ENCODE measurements at regions not wholly inside any gene's neighbourhood (a gene's known extent, or its start where the extent isn't known, plus 50 kb on each side); places are given as distances from the start of the nearest gene placed in this dataset.

- DNase-seq = no peak
- no peaks in the 10 kb centered on the region for H3K9me2 ChIP-seq (ENCODE audit: insufficient read depth)
- no peaks in the 10 kb centered on the region; the same call in 1 of the 2 replicates for H3K27me3 ChIP-seq (replicated peaks; ENCODE audit: insufficient read depth)
- no peaks in the 10 kb centered on the region for H4K20me1 ChIP-seq (ENCODE audit: insufficient read depth)
- H3K9me3 ChIP-seq (ENCODE audit: low read depth) = no peaks in the 10 kb centered on the region
- in situ Hi-C loops (cut with MboI) = no loop called here
- H3K36me3 ChIP-seq (ENCODE audit: low read depth) = no peaks in the 10 kb centered on the region
- H3K4me1 ChIP-seq (ENCODE audit: insufficient read depth) = no peaks in the 10 kb centered on the region
- H3K4me3 ChIP-seq = no peak overlapping the region
- no peak overlapping the region for H3K9ac ChIP-seq
- H3K27ac ChIP-seq = no peak overlapping the region
- H3F3A ChIP-seq (ENCODE audit: insufficient read depth) = no peaks in the 10 kb centered on the region
- no peaks in the 10 kb centered on the region for H3K79me2 ChIP-seq (ENCODE audit: insufficient read depth)
- TF ChIP-seq EZH2phosphoT487 (IDR thresholded peaks at IDR 0.05; ENCODE audit: insufficient read depth, low read depth) (no peak), EZH2 (IDR thresholded peaks at IDR 0.05; ENCODE audit: insufficient read depth, poor library complexity, severe bottlenecking) (no peak)
- no peak overlapping the region for H2AFZ ChIP-seq
- 48 to 52% methylated on average over 4 of the region's 4 CpGs for WGBS, 2 experiments (ENCODE audit: low coverage in 1 of 2, low lambda C conversion rate in 2 of 2, missing lambda C conversion rate in 2 of 2)
- H3K4me2 ChIP-seq (ENCODE audit: unreplicated experiment) = no peak overlapping the region
These were observed 227.4 kb upstream of the SORCS1 start for GRCh38 chr10:107391901-107392300.

DNA sequence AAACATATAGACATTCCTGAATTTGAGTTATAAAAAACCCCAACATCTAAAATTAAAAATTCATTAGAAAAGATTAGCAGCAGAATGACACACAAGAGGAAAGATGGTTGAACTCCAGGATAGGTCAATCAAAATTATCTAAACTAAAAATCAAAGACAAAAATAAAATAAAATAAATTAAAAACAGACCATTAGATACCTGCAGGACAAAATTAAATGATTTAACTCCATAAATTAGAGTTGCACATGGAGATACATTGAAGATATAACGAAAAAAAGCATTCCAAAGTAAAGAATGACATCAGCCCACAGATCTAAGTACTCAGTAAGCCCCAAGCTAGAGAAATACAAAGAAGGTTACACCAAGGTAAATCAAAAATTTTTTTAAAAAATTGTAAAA, 226.1 kb upstream of the SORCS1 start:
- Histone ChIP-seq H3K9ac (no peak overlapping the region), H3K9me2 (ENCODE audit: insufficient read depth) (no peaks in the 10 kb centered on the region), H3K4me3 (no peak overlapping the region), H4K20me1 (ENCODE audit: insufficient read depth) (no peaks in the 10 kb centered on the region), H3K4me2 (ENCODE audit: unreplicated experiment) (no peak overlapping the region), H3K9me3 (ENCODE audit: low read depth) (no peaks in the 10 kb centered on the region), H3K27me3 (replicated peaks; ENCODE audit: insufficient read depth) (no peaks in the 10 kb centered on the region; the same call in 1 of the 2 replicates), H3K4me1 (ENCODE audit: insufficient read depth) (no peaks in the 10 kb centered on the region), H2AFZ (no peak overlapping the region), H3K79me2 (ENCODE audit: insufficient read depth) (no peaks in the 10 kb centered on the region), H3K27ac (no peak overlapping the region), H3K36me3 (ENCODE audit: low read depth) (no peaks in the 10 kb centered on the region), H3F3A (ENCODE audit: insufficient read depth) (no peaks in the 10 kb centered on the region)
- 7 to 9% methylated on average over 1 of the region's 1 CpG for WGBS, 2 experiments (ENCODE audit: low coverage in 1 of 2, low lambda C conversion rate in 2 of 2, missing lambda C conversion rate in 2 of 2)
- no peak for DNase-seq
- no peak for TF ChIP-seq EZH2phosphoT487 (IDR thresholded peaks at IDR 0.05; ENCODE audit: insufficient read depth, low read depth)
- no peak for TF ChIP-seq EZH2 (IDR thresholded peaks at IDR 0.05; ENCODE audit: insufficient read depth, poor library complexity, severe bottlenecking)
- in situ Hi-C loops (cut with MboI) = no loop called here

GRCh38 chr10:107383357-107383756, 218.9 kb upstream of the SORCS1 start:
- no peaks in the 10 kb centered on the region for H3F3A ChIP-seq (ENCODE audit: insufficient read depth)
- 59 to 65% methylated on average over 3 of the region's 3 CpGs for whole genome bisulfite sequencing, 2 experiments (ENCODE audit: low coverage in 1 of 2, low lambda C conversion rate in 2 of 2, missing lambda C conversion rate in 2 of 2)
- no peaks in the 10 kb centered on the region for H4K20me1 ChIP-seq (ENCODE audit: insufficient read depth)
- H3K79me2 ChIP-seq (ENCODE audit: insufficient read depth) = no peaks in the 10 kb centered on the region
- no peaks in the 10 kb centered on the region for H3K27me3 ChIP-seq (replicated peaks; ENCODE audit: insufficient read depth)
- no peak overlapping the region for H3K9ac ChIP-seq
- no peak for DNase-seq
- TF ChIP-seq EZH2phosphoT487 (IDR thresholded peaks at IDR 0.05; ENCODE audit: insufficient read depth, low read depth) (no peak), EZH2 (IDR thresholded peaks at IDR 0.05; ENCODE audit: insufficient read depth, poor library complexity, severe bottlenecking) (no peak)
- in situ Hi-C loops (cut with MboI) = no loop called here
- no peaks in the 10 kb centered on the region for H3K9me3 ChIP-seq (ENCODE audit: low read depth)
- H3K4me1 ChIP-seq (ENCODE audit: insufficient read depth) = no peaks in the 10 kb centered on the region
- H3K27ac ChIP-seq = no peak overlapping the region
- H3K9me2 ChIP-seq (ENCODE audit: insufficient read depth) = no peaks in the 10 kb centered on the region
- H2AFZ ChIP-seq = no peak overlapping the region
- no peak overlapping the region for H3K4me2 ChIP-seq (ENCODE audit: unreplicated experiment)
- no peaks in the 10 kb centered on the region for H3K36me3 ChIP-seq (ENCODE audit: low read depth)
- H3K4me3 ChIP-seq = no peak overlapping the region

DNA sequence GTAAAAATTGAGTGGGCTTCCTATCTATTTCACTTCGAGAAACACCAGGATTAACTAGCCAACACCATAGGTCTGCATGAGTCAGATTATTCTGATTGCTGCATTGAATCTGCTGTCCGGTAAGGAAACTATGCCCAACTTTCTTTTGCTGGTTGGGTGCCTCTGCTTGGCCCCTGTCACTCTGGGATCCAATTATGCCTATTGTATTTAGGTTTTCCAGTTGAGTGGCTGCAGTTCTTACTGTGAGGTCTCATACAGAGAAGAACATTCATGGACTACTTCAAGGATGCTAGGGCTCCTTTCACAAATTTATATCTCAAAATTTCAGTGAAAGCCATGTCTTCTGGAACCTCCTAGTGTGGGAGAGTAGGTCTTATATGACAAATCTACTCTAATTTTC, 215.1 kb upstream of the SORCS1 start:
- TF ChIP-seq EZH2phosphoT487 (IDR thresholded peaks at IDR 0.05; ENCODE audit: insufficient read depth, low read depth) = no peak
- no peaks in the 10 kb centered on the region for H3K36me3 ChIP-seq (ENCODE audit: low read depth)
- H3K27ac ChIP-seq = no peak overlapping the region
- H3K4me1 ChIP-seq (ENCODE audit: insufficient read depth) = no peaks in the 10 kb centered on the region
- no peak overlapping the region for H3K4me3 ChIP-seq
- H3F3A ChIP-seq (ENCODE audit: insufficient read depth) = no peaks in the 10 kb centered on the region
- no peaks in the 10 kb centered on the region for H3K9me2 ChIP-seq (ENCODE audit: insufficient read depth)
- H2AFZ ChIP-seq = no peak overlapping the region
- H3K9me3 ChIP-seq (ENCODE audit: low read depth) = no peaks in the 10 kb centered on the region
- in situ Hi-C loops (cut with MboI) = no loop called here
- H3K27me3 ChIP-seq (replicated peaks; ENCODE audit: insufficient read depth) = no peaks in the 10 kb centered on the region
- no peak overlapping the region for H3K4me2 ChIP-seq (ENCODE audit: unreplicated experiment)
- DNase-seq = no peak
- no peak overlapping the region for H3K9ac ChIP-seq
- no peaks in the 10 kb centered on the region for H4K20me1 ChIP-seq (ENCODE audit: insufficient read depth)
- WGBS, 2 experiments (ENCODE audit: low coverage in 1 of 2, low lambda C conversion rate in 2 of 2, missing lambda C conversion rate in 2 of 2) = 48 to 49% methylated on average over 2 of the region's 2 CpGs
- H3K79me2 ChIP-seq (ENCODE audit: insufficient read depth) = no peaks in the 10 kb centered on the region

- no peaks in the 10 kb centered on the region for H3K27me3 ChIP-seq (replicated peaks; ENCODE audit: insufficient read depth)
- 45 to 49% methylated on average over 2 of the region's 2 CpGs for WGBS, 2 experiments (ENCODE audit: low coverage in 1 of 2, low lambda C conversion rate in 2 of 2, missing lambda C conversion rate in 2 of 2)
- H3K4me2 ChIP-seq (ENCODE audit: unreplicated experiment) = no peak overlapping the region
- H3K36me3 ChIP-seq (ENCODE audit: low read depth) = no peaks in the 10 kb centered on the region
- H3K4me1 ChIP-seq (ENCODE audit: insufficient read depth) = no peaks in the 10 kb centered on the region
- H4K20me1 ChIP-seq (ENCODE audit: insufficient read depth) = no peaks in the 10 kb centered on the region
- no peaks in the 10 kb centered on the region for H3K79me2 ChIP-seq (ENCODE audit: insufficient read depth)
- no peak for DNase-seq
- no peak overlapping the region for H3K4me3 ChIP-seq
- H3K27ac ChIP-seq = no peak overlapping the region
- no peak overlapping the region for H3K9ac ChIP-seq
- H3K9me3 ChIP-seq (ENCODE audit: low read depth) = no peaks in the 10 kb centered on the region
- no peak for TF ChIP-seq EZH2phosphoT487 (IDR thresholded peaks at IDR 0.05; ENCODE audit: insufficient read depth, low read depth)
- TF ChIP-seq EZH2 (IDR thresholded peaks at IDR 0.05; ENCODE audit: insufficient read depth, poor library complexity, severe bottlenecking) = no peak
- H3K9me2 ChIP-seq (ENCODE audit: insufficient read depth) = no peaks in the 10 kb centered on the region
- no peak overlapping the region for H2AFZ ChIP-seq
- in situ Hi-C loops (cut with MboI) = no loop called here
- no peaks in the 10 kb centered on the region for H3F3A ChIP-seq (ENCODE audit: insufficient read depth)
These were observed 207.3 kb upstream of the SORCS1 start for GRCh38 chr10:107371801-107372200.

Measured in GM23248 (cell line).